Large intestine (tissue), 3 donors: ENCODE measurements at regions not wholly inside any gene's neighbourhood (a gene's known extent, or its start where the extent isn't known, plus 50 kb on each side); places are given as distances from the start of the nearest gene placed in this dataset.

Experiments used
- DNase-seq, 2 donors: peaks; one replicate each; pipeline versions ENCODE4 v3.0.0 to v3.0.0-alpha.2; 2013
- H3K27ac ChIP-seq: one replicate; pipeline ENCODE4 v1.5.1; 2013; ENCODE audit warnings: low read length
- H3K27me3 ChIP-seq: 2 replicates; pipeline ENCODE4 v1.6.1; 2013; ENCODE audit warnings: low read length; ENCODE audit not compliant: control insufficient read depth, insufficient read depth
- H3K36me3 ChIP-seq: 2 replicates; pipeline ENCODE4 v1.6.1; 2013; ENCODE audit warnings: low read length; ENCODE audit not compliant: control insufficient read depth, insufficient read depth
- H3K4me1 ChIP-seq: one replicate; pipeline ENCODE4 v1.6.1; 2013; ENCODE audit warnings: low read length; ENCODE audit not compliant: control insufficient read depth, insufficient read depth
- H3K4me3 ChIP-seq: one replicate; pipeline ENCODE4 v1.5.1; 2013; ENCODE audit warnings: low read length
- H3K9me3 ChIP-seq: one replicate; pipeline ENCODE4 v1.6.1; 2013; ENCODE audit warnings: mild to moderate bottlenecking, low read depth, low read length, moderate library complexity; ENCODE audit not compliant: control insufficient read depth
- WGBS: methylation state at CpG from one replicate; pipeline ENCODE4 v1.1.5; 2013; ENCODE audit warnings: low lambda C conversion rate; ENCODE audit not compliant: insufficient coverage; 5-methylcytosine and 5-hydroxymethylcytosine counted together

GRCh38 chr2:198712485-198712884 is 745.3 kb downstream of the SATB2 start:
- no peak overlapping the region for H3K27ac ChIP-seq
- H3K4me1 ChIP-seq, result peaks cover 3% of the 10 kb centered on the region
- WGBS, result no CpG with 5 or more reads among the region's 4 CpGs
- no peaks in the 10 kb centered on the region for H3K9me3 ChIP-seq
- H3K4me3 ChIP-seq, result no peak overlapping the region
- no peaks in the 10 kb centered on the region for H3K36me3 ChIP-seq
- H3K27me3 ChIP-seq, result no peaks in the 10 kb centered on the region
- no peak for DNase-seq

GRCh38 chr2:198711484-198711883 is 746.3 kb downstream of the SATB2 start:
- no peaks in the 10 kb centered on the region for H3K9me3 ChIP-seq
- H3K36me3 ChIP-seq, result no peaks in the 10 kb centered on the region
- no peak overlapping the region for H3K27ac ChIP-seq

DNA sequence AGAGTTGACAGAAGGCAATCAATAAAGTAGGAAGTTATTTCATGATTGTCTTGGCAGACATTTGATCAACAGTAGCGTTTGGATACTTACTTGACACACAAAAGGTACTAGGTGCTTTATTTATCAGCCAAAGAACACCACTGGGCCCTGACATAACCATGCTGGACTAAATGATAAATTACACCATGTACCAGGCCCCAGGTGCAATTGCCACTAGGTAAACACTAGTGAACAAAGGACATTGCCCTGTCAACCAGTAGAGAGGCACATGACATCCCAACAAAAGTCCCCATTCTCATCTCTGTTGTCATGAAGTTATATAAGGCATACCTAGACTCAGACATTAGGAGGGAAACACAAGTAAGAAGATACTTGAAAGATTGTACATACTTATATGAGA is 747.2 kb downstream of the SATB2 start:
- Histone ChIP-seq H3K4me3 (no peak overlapping the region), H3K4me1 (peaks cover 3% of the 10 kb centered on the region), H3K36me3 (no peaks in the 10 kb centered on the region), H3K27ac (no peak overlapping the region), H3K27me3 (no peaks in the 10 kb centered on the region), H3K9me3 (no peaks in the 10 kb centered on the region)
- WGBS, result no CpG with 5 or more reads among the region's 1 CpG
- peak in 1 of 2 donors; percentile 16 for DNase-seq

More at GRCh38 chr2:198711484-198711883, 746.3 kb downstream of the SATB2 start:
- no peak for DNase-seq
- Histone ChIP-seq H3K4me1 (peaks cover 3% of the 10 kb centered on the region), H3K4me3 (no peak overlapping the region), H3K27me3 (no peaks in the 10 kb centered on the region)

GRCh38 chr2:198706476-198707082 is 751.2 kb downstream of the SATB2 start:
- no peaks in the 10 kb centered on the region for H3K36me3 ChIP-seq
- H3K4me3 ChIP-seq, result no peak overlapping the region
- no peak overlapping the region for H3K27ac ChIP-seq
- WGBS, result no CpG with 5 or more reads among the region's 1 CpG
- DNase-seq, result no peak
- H3K9me3 ChIP-seq, result no peaks in the 10 kb centered on the region
- no peaks in the 10 kb centered on the region for H3K27me3 ChIP-seq
- peaks cover 3% of the 10 kb centered on the region for H3K4me1 ChIP-seq

DNA sequence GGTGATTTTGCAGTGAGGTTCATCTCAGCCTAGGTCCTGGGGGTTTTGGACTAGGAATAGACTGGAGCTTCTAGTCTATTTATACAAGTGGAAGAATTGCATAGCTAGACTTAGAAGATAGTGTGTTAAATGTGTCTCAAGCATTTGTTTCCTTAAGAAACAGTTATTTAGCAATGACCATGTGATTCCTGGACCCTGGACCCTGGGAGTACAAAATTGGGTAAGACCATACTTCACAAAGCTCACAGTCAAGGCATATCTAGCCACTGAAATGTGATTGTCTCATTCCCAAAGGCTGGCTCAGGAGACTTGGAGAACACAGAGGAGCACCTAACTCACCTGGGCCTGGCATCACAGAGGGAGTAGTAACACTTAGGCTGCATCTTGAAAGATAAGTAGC is 754.5 kb downstream of the SATB2 start:
- Histone ChIP-seq H3K9me3 (no peaks in the 10 kb centered on the region), H3K27me3 (no peaks in the 10 kb centered on the region), H3K4me1 (peaks cover 3% of the 10 kb centered on the region), H3K27ac (no peak overlapping the region), H3K36me3 (no peaks in the 10 kb centered on the region), H3K4me3 (no peak overlapping the region)
- peak; percentile 34 to 66 for DNase-seq

- no peaks in the 10 kb centered on the region for H3K27me3 ChIP-seq
- H3K36me3 ChIP-seq, result no peaks in the 10 kb centered on the region
- H3K9me3 ChIP-seq, result no peaks in the 10 kb centered on the region
- no peak overlapping the region for H3K4me3 ChIP-seq
- DNase-seq, result peak in 1 of 2 donors; percentile 8
- peaks cover 3% of the 10 kb centered on the region for H3K4me1 ChIP-seq
- H3K27ac ChIP-seq, result no peak overlapping the region
Observed at GRCh38 chr2:198702796-198703195, 754.9 kb downstream of the SATB2 start.

- H3K27ac ChIP-seq, result no peak overlapping the region
- peaks cover 8% of the 10 kb centered on the region for H3K4me1 ChIP-seq
- H3K36me3 ChIP-seq, result no peaks in the 10 kb centered on the region
- no CpG with 5 or more reads among the region's 1 CpG for WGBS
- H3K27me3 ChIP-seq, result no peaks in the 10 kb centered on the region
- no peaks in the 10 kb centered on the region for H3K9me3 ChIP-seq
- DNase-seq, result no peak
- no peak overlapping the region for H3K4me3 ChIP-seq
Observed at GRCh38 chr2:198701481-198701880, 756.3 kb downstream of the SATB2 start.

DNA sequence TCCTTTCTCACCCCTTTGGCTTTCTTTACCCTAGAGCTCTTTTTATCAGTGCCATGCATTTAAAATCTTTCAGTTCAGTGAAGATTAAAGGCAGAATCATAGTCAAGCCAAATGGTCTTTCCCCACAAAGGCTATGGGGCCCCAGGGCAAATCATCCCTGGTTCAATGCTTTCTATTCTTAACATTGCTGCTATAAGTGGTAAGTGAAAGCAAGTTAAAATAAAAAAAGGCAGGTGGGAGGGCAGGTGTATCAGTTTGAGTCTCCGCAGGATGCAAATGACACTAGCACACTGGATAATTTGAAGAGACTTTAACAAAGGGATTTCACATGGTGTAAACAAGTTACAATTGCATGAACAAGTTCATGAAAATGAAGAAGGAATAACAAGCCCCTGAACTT is 757.4 kb downstream of the SATB2 start:
- H3K27me3 ChIP-seq, result no peaks in the 10 kb centered on the region
- H3K27ac ChIP-seq, result no peak overlapping the region
- 67% methylated on average over 1 of the region's 1 CpG for WGBS
- H3K36me3 ChIP-seq, result no peaks in the 10 kb centered on the region
- H3K9me3 ChIP-seq, result no peaks in the 10 kb centered on the region
- no peak for DNase-seq
- peaks cover 13% of the 10 kb centered on the region for H3K4me1 ChIP-seq
- H3K4me3 ChIP-seq, result no peak overlapping the region

GRCh38 chr2:198698230-198698629 is 759.5 kb downstream of the SATB2 start:
- Histone ChIP-seq H3K4me1 (peaks cover 13% of the 10 kb centered on the region), H3K27me3 (no peaks in the 10 kb centered on the region), H3K4me3 (no peak overlapping the region), H3K9me3 (no peaks in the 10 kb centered on the region), H3K36me3 (no peaks in the 10 kb centered on the region), H3K27ac (no peak overlapping the region)
- DNase-seq, result no peak

DNA sequence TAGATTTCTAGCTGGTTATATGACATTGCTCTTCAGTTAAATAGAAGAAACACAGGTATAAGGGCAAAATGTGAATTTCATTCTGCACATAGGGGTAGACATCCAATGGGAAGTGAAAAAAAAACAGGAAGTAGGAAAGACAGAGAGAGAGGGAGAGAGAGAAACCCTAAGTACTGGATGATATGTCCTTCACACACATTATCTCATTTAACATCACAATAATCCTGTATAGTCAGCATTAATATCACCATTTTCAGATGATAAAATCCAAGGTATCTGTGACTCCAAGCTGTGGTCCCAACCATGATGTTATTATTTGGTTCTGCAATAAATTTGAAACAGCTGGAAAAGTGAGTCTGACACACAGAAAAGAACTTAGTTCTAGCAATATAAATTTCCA is 759.9 kb downstream of the SATB2 start:
- H3K9me3 ChIP-seq, result no peaks in the 10 kb centered on the region
- DNase-seq, result no peak
- peaks cover 9% of the 10 kb centered on the region for H3K4me1 ChIP-seq
- H3K27ac ChIP-seq, result no peak overlapping the region
- no peak overlapping the region for H3K4me3 ChIP-seq
- H3K36me3 ChIP-seq, result no peaks in the 10 kb centered on the region
- no peaks in the 10 kb centered on the region for H3K27me3 ChIP-seq

- Histone ChIP-seq H3K36me3 (no peaks in the 10 kb centered on the region), H3K27me3 (no peaks in the 10 kb centered on the region), H3K4me1 (peaks cover 9% of the 10 kb centered on the region), H3K9me3 (no peaks in the 10 kb centered on the region), H3K4me3 (no peak overlapping the region), H3K27ac (no peak overlapping the region)
- no CpG with 5 or more reads among the region's 3 CpGs for WGBS
- peak; percentile 67 to 87 for DNase-seq
Observed at GRCh38 chr2:198697218-198697617, 760.5 kb downstream of the SATB2 start.
